Renal cortex interstitium (tissue), 11 donors: ENCODE measurements at regions not wholly inside any gene's neighbourhood (a gene's known extent, or its start where the extent isn't known, plus 50 kb on each side); places are given as distances from the start of the nearest gene placed in this dataset.

Source experiments
- DNase-seq, 11 donors: peaks; one replicate each; pipeline ENCODE4 v3.0.0-alpha.2; 2013; ENCODE audit warnings: low read depth in 9 of 11, low spot score in 4 of 11; ENCODE audit errors: extremely low read depth in 1 of 11

DNA sequence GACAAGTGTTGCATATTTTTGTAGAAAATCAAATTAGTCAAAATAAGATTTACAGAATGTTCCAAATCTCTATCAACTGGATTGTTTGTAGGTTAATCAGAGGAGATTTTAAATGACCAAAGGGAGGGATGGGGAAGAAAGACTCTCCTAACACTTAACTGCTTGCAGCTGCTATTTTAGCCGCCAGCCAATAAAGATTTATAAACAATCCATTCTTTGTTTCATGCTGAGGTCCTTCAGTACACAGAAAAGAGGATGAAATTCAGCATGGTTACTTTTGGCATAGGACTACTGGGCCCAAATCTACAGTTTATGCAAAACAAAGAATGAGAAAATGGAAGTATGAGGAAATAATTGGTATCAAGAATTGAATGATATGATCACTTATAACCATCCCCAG is 86.4 kb upstream of the FN1 start:
- no peak for DNase-seq

- no peak for DNase-seq
Observed at GRCh38 chr2:215521031-215521430, 85.2 kb upstream of the FN1 start.

DNA sequence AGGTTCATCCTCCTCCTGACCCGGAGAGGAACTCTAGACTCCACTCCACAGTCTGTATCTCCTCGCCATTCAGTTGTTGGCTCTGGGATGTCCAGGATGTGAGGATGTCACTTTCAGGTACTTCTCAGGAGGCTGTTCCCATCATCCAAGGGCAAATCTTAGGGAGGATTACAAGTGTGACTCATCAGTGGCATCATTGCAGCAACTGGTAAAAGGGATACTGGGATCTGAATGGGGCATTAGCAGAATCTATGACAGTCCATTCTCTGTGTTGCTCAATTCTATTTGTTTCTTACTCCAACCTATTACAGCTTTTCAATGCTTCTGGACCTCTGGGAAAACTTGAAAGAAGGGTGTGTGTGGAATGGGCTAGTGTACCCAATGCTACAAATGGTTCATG is 81.5 kb upstream of the FN1 start:
- no peak for DNase-seq

DNA sequence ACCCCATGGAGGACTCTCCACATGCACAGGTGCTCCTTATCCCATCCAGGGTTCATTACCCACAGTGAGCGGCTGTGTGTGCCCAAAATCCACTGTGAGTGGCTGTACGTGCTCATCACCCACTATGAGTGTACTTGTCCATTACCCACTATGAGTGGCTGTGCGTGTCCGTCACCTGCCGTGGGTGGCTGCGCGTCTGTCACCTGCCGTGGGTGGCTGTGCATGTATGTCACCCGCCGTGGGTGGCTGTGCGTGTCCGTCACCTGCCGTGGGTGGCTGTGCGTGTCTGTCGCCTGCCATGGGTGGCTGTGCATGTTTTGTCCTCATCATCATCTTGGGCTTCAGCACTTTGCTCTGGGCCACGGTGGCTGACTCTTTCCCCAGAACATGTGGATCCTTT is 78.6 kb upstream of the FN1 start:
- no peak for DNase-seq

DNA sequence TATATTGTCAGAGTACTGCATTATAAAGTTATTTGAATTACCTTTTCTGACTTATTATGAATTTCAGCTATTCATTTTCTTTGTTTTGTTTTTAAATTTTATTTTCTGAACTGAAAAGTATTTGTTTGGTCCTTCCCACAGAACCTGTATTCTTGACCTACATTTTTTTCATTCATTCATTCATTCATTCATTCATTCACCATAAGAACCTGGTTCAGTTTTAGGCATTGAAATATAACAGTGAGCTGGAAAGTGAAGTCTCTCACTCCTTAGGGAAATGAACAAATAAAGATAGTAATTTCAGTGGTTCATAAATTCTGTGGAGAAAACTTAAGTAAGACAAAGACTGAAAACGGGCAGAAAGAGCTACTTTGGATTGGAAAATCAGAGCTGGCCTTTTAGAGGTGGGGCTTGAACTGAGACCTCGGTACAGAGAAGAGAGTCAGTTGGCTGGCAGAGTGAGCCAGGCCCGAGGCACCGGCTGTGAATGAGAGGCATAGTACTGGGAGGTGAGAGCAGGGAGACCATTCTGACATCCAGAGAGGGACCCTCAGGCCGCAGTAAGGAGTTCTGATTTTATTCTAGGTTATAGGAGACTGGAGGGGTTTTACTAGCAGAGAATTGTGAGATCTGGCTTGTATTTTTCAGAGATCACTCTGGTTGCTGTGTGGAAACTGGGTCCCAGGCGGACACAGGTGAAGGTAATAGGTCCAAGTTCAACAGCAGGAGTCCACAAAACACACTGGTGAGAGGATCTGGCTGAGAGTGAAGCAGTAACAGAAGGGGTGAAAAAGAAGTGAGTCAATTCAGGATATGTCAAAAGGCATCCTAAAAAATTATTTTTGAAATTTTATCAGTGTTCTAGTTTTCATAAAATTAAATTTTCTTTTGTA is 75.8 kb upstream of the FN1 start:
- DNase-seq, result no peak

DNA sequence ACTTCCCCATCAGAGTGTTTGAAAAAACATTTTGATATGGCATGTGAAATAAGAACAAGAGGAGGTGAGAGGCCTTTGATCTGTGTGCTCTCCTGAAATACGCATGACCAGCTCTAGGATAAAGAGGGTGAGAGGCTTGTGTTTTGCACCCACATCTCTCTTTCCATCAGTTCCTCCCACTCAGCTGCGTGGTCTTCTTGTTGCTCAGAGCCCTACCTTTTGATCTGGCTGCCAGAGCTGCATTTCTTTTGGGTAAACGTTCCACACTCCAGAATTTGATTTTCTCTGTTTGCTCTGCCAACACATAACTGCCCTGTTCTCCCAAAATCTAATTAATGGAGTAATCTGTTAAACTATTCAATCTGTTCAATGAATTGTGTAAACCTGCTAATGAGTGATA is 72.0 kb upstream of the FN1 start:
- no peak for DNase-seq

DNA sequence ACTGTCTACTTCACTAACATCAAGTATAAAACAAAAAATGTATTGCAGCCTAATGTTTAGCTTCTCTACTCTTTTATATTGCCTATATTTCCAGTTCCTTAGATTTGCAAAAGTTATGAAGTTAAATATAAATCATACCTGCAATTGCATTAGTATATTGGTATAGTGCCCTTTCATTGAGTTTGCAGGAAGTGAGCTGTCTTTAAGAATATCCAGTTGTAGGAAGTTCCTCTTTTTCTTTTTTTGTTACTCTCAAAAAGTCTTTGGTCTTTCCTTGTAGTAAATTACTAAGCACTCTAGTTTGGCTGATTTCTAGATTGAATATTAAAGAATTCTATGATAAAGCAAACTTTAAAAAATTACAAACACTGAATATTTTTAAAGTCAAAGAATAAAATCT is 71.3 kb upstream of the FN1 start:
- no peak for DNase-seq

- no peak for DNase-seq
Observed at GRCh38 chr2:215506604-215506990, 70.7 kb upstream of the FN1 start.

DNA sequence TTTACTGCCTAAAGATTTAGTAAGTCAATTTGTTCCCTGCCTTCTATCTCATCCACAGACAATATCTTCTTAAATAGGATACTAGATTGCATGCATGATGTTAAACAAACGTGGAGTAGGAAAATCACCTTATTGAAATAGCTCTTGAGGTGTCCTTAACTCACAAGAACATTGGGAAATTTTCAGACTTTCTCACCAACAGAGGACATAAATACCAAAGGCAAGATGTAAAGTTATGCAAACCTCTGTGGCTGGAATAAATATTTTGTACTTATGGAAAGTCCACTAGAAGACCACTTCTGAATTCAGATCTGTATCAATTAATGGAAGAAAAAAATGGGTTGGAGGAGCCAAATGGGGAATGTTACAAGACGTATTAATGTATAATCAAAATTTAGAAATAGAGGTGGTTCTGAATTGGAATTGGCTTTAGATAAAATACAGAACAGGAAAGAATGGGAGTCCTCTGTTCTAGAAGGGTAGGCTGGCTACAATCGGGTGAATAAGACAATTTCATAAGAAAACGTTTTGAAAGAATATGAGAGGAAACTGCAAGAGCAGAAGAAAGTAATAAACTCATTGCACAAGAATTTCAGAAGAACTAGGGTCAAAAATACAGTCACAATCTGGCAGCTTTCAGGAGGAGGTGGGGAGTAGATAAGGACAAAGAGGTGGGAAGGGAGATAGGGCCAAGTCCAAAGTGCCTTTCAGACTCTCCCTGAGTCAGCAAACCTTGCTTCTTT is 69.3 kb upstream of the FN1 start:
- no peak for DNase-seq

GRCh38 chr2:215504547-215504946 is 68.7 kb upstream of the FN1 start:
- DNase-seq, result no peak

DNA sequence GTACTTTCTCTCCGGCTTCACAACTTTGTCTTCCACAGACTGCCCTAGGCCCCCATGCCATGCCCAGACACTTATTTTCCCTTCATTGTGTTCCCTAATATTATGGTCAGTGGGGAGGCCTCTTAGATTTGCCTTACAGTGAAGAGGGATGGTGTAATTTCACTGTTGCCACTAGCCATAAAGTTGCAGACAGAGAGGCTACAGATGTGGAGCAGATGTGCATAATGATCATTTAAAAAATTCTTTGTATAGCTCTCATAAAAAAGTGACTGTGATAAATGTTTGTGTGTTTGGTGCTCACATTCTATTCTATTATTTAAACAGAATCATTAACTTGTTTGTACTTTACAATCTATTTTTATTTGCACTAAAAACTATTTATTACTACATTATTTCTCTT is 67.5 kb upstream of the FN1 start:
- DNase-seq, result no peak

DNA sequence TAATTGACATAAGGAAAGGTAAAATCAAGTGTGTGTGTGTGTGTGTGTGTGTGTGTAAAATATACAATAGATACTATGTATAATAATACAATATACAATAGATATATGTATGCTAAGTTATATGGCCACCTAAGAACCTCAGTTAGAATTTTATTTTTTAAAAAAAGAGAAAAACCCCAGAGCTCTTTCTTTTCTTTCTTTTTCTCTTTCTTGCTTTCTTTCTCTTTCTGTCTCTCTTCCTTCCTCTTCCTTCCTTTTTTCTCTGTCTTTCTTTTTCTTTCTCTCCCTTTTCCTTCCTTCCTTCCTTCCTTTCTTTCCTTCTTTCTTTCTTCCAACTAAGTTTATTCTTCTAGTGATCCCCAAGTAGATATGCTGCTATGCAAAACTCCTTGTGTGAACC is 64.6 kb upstream of the FN1 start:
- no peak for DNase-seq

DNA sequence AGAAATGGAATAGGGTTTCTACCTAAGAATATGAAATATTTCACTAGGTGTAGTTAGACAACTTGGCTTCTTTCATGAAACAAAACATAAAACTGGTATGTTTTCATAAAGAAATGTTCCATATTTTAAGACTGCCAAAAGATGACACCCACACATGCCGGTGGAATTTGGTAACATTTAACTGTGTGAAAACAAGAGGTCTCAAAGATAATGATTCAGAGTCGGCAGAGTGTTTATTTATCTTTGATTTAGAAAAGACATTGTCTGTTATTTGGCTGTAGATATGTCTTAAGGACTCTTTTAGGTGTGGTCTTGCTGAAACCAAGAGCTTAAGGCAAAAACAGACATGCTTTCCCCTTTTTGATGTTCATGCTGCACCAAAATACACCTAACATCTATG is 63.5 kb upstream of the FN1 start:
- DNase-seq, result no peak

DNA sequence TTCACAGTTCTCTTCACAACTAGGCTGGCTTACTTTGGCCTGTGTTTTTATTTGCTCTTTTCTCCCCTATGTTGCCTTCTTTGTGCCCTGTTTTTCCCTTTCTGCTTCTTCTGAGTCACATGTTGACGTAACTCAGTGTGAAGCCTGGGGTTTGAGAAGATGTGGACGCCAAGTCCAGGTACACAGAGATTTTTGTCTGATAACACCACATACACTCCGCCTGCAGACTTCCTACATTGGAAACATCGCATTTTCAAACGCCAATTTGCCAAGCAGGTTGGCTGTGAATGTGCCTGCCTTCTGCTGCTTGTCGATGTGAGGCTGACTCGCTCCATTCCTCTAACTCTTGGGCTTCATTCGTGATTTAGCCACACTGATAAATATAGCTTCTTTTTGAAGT is 62.6 kb upstream of the FN1 start:
- DNase-seq, result no peak

GRCh38 chr2:215493376-215493775 is 57.5 kb upstream of the FN1 start:
- DNase-seq, result no peak

GRCh38 chr2:215489288-215489848 is 53.5 kb upstream of the FN1 start:
- DNase-seq, result no peak

GRCh38 chr2:215487002-215487372 is 51.1 kb upstream of the FN1 start:
- DNase-seq, result no peak

GRCh38 chr2:215486291-215487001 is 50.6 kb upstream of the FN1 start:
- no peak for DNase-seq
